Thoracic aorta (tissue), 2 donors: ENCODE measurements at regions not wholly inside any gene's neighbourhood (a gene's known extent, or its start where the extent isn't known, plus 50 kb on each side); places are given as distances from the start of the nearest gene placed in this dataset.

Experiments used
- ATAC-seq: fragments of 150-250 bp; one replicate; pipeline ENCODE4 v1.8.0; 2017; ENCODE audit warnings: low read depth; ENCODE audit not compliant: insufficient number of reproducible peaks, low FRiP score
- DNase-seq: peaks from one replicate; pipeline ENCODE4 v3.0.0-alpha.2; 2020; ENCODE audit warnings: low spot score
- H3K27ac ChIP-seq, 2 donors: fragments of 200-600 bp; sonication (generic); 1 replicate in 1 of 2; 2 replicates in 1 of 2; pipeline ENCODE4 v1.5.1; 2016; ENCODE audit warnings: mild to moderate bottlenecking in 2 of 2, moderate library complexity in 2 of 2
- H3K27me3 ChIP-seq: fragments of 200-600 bp; sonication (generic); replicated peaks from 2 replicates; pipeline ENCODE4 v1.6.0; 2016; ENCODE audit warnings: mild to moderate bottlenecking; ENCODE audit not compliant: insufficient read depth
- H3K36me3 ChIP-seq: fragments of 200-600 bp; sonication (generic); one replicate; pipeline ENCODE4 v1.5.1; 2016
- H3K4me1 ChIP-seq, 2 donors: fragments of 200-600 bp; sonication (generic); 1 replicate in 1 of 2; 2 replicates in 1 of 2; pipeline versions ENCODE4 v1.5.1 to v1.6.0; 2016; ENCODE audit warnings: low read depth in 2 of 2, mild to moderate bottlenecking in 1 of 2; ENCODE audit not compliant: control insufficient read depth in 1 of 2
- H3K4me3 ChIP-seq: fragments of 200-600 bp; sonication (generic); 2 replicates; pipeline ENCODE4 v1.5.1; 2016; ENCODE audit warnings: mild to moderate bottlenecking
- H3K9me3 ChIP-seq: fragments of 200-600 bp; sonication (generic); 2 replicates; pipeline ENCODE4 v1.5.1; 2016
- CTCF ChIP-seq: fragments of 200-600 bp; sonication (generic); IDR thresholded peaks from one replicate; pipeline ENCODE4 v1.5.1; 2019; ENCODE audit warnings: antibody characterized with exemption

GRCh38 chr2:22517141-22517540 lies 867.8 kb upstream of the KLHL29 start:
- DNase-seq, result no peak

DNA sequence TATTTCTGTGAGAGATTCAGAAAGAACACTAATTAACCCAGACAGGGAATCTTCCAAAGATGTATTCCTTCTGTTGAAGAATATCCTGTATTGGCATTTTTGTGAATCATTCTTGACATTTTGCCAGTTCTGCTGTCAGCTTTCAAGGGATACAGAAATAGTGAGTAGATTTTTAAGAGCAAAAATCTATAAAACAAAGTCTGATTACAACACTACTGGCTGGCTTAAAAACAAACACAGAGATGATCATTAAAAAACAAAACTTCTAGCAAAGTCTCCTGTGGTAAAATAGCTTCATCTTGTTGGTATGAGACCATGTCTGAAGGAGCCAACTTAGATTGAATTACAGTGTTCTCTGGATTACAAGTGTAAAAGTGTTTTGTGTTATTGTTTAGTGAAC lies 866.3 kb upstream of the KLHL29 start:
- no peak for TF ChIP-seq CTCF
- ATAC-seq, result no peak

More at GRCh38 chr2:22517141-22517540, 867.8 kb upstream of the KLHL29 start:
- Histone ChIP-seq H3K27me3 (no peaks in the 10 kb centered on the region), H3K9me3 (no peaks in the 10 kb centered on the region), H3K4me3 (no peak overlapping the region), H3K4me1 (no peaks in the 10 kb centered on the region), H3K36me3 (no peaks in the 10 kb centered on the region), H3K27ac (no peak overlapping the region)
- no peak for TF ChIP-seq CTCF
- no peak for ATAC-seq

GRCh38 chr2:22520369-22521288 lies 864.4 kb upstream of the KLHL29 start:
- DNase-seq (no peak), ATAC-seq (no peak)
- no peak for TF ChIP-seq CTCF
- no peaks in the 10 kb centered on the region for H3K4me1 ChIP-seq
- H3K27ac ChIP-seq, result no peak overlapping the region
- H3K36me3 ChIP-seq, result no peaks in the 10 kb centered on the region
- no peaks in the 10 kb centered on the region for H3K9me3 ChIP-seq
- H3K27me3 ChIP-seq, result no peaks in the 10 kb centered on the region
- no peak overlapping the region for H3K4me3 ChIP-seq

More for the DNA sequence above, 866.3 kb upstream of the KLHL29 start:
- Histone ChIP-seq H3K27me3 (no peaks in the 10 kb centered on the region), H3K27ac (no peak overlapping the region), H3K36me3 (no peaks in the 10 kb centered on the region), H3K9me3 (no peaks in the 10 kb centered on the region), H3K4me1 (no peaks in the 10 kb centered on the region), H3K4me3 (no peak overlapping the region)
- no peak for DNase-seq

- no peaks in the 10 kb centered on the region for H3K4me1 ChIP-seq
- TF ChIP-seq CTCF, result no peak
- H3K27me3 ChIP-seq, result no peaks in the 10 kb centered on the region
- no peak overlapping the region for H3K4me3 ChIP-seq
- H3K9me3 ChIP-seq, result no peaks in the 10 kb centered on the region
- no peaks in the 10 kb centered on the region for H3K36me3 ChIP-seq
- DNase-seq (no peak), ATAC-seq (no peak)
- no peak overlapping the region for H3K27ac ChIP-seq
Measured at GRCh38 chr2:22521620-22522019, 863.4 kb upstream of the KLHL29 start.

DNA sequence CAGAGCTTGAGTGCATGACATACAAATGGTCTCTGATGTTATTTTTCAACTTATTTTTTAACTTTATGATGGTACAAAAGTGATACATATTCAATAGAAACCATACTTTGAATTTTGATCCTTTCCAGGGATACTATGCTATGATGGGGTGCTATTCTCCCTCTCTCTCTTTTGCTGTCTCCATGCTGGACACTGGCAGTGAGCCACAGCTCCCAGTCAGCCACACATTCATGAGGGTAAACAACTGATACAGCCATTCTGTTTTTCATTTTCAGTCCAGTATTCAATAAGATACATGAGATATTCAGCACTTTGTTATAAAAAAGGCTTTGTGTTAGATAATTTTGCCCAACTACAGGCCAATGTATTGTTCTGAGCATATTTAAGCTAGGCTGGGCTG lies 859.3 kb upstream of the KLHL29 start:
- Histone ChIP-seq H3K4me1 (no peaks in the 10 kb centered on the region), H3K4me3 (no peak overlapping the region), H3K27me3 (no peaks in the 10 kb centered on the region), H3K27ac (no peak overlapping the region), H3K9me3 (no peaks in the 10 kb centered on the region), H3K36me3 (no peaks in the 10 kb centered on the region)
- DNase-seq (no peak), ATAC-seq (no peak)
- no peak for TF ChIP-seq CTCF
